ENCODE measurements at regions not wholly inside any gene's neighbourhood (a gene's known extent, or its start where the extent isn't known, plus 50 kb on each side); places are given as distances from the start of the nearest gene placed in this dataset.
A peak's percentile ranks its signal among the peaks of the same experiment; 100 is the strongest.

DNA sequence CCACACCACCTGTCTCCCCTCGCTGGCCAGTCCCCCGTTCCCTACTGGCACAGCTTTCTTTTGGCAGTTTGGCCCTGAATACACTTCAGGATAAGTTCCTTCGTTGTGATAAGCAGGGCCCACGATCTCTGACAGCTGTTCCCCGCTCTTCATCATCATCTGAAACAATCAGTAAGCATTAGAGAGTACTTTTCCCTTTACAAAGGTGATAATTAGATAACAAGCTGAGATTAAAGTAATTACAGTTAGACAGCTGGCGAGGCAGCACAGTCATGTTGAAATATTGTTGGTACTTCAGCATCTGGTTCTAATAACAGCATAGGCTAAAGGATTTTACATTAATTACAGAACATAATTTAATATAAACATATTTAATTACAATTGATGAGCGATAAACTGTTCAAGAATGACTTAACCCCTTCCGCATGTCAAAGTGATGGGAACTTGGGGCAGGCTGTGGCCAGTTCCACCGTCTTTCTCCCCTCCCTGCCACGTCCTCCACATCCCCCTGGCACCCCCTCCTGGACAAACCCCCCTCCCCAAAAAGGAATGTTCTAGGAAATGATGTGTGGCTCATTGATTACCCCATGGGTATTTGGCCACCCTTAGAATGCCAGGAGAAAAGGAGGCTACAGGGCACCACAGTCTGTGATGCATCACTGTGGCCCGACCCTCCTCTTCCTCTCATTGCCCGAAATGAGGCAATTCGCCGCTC, 134.9 kb downstream of the RCN1 start:
- intact Hi-C loops (cut with DNase I) = no loop called here
- H3K27ac ChIP-seq = no peak overlapping the region
- H3K4me3 ChIP-seq = no peak overlapping the region
- TF ChIP-seq POLR2A (IDR thresholded peaks at IDR 0.05) = no peak
- TF ChIP-seq, protein P1, sequence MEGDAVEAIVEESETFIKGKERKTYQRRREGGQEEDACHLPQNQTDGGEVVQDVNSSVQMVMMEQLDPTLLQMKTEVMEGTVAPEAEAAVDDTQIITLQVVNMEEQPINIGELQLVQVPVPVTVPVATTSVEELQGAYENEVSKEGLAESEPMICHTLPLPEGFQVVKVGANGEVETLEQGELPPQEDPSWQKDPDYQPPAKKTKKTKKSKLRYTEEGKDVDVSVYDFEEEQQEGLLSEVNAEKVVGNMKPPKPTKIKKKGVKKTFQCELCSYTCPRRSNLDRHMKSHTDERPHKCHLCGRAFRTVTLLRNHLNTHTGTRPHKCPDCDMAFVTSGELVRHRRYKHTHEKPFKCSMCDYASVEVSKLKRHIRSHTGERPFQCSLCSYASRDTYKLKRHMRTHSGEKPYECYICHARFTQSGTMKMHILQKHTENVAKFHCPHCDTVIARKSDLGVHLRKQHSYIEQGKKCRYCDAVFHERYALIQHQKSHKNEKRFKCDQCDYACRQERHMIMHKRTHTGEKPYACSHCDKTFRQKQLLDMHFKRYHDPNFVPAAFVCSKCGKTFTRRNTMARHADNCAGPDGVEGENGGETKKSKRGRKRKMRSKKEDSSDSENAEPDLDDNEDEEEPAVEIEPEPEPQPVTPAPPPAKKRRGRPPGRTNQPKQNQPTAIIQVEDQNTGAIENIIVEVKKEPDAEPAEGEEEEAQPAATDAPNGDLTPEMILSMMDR (IDR thresholded peaks at IDR 0.05) = no peak
- DNase-seq = no peak
- no peaks in the 10 kb centered on the region for H3K36me3 ChIP-seq
- H3K27me3 ChIP-seq = no peaks in the 10 kb centered on the region
- no peaks in the 10 kb centered on the region for H3K4me1 ChIP-seq
- WGBS, 2 donors = 60 to 66% methylated on average over 14 of the region's 14 CpGs
- no peaks in the 10 kb centered on the region for H3K9me3 ChIP-seq

DNA sequence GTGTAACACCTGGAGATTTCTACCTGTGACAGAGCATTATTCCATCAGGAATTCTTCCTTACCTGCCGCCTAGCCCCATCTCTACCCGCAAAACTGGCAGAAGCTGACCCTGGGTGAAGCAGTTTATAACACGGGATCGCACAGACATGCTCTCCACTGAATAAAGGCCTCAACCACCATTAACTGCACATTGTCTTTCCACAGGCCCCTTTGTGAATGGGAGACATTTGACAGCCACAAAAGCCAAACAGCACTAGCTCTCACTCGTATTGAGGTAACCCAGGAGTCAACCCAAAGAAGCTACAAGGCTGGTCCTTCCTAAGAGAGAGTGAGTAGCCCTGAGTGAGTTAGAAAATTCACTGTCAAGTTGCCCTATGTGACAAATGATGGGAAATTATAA, 135.6 kb downstream of the RCN1 start:
- H3K36me3 ChIP-seq = no peaks in the 10 kb centered on the region
- DNase-seq = no peak
- H3K27ac ChIP-seq = no peak overlapping the region
- intact Hi-C loops (cut with DNase I) = no loop called here
- H3K27me3 ChIP-seq = no peaks in the 10 kb centered on the region
- WGBS, 2 donors = 66 to 70% methylated on average over 5 of the region's 5 CpGs
- TF ChIP-seq POLR2A (IDR thresholded peaks at IDR 0.05) = no peak
- TF ChIP-seq, protein P1 (IDR thresholded peaks at IDR 0.05) = no peak
- H3K4me1 ChIP-seq = no peaks in the 10 kb centered on the region
- no peak overlapping the region for H3K4me3 ChIP-seq
- H3K9me3 ChIP-seq = no peaks in the 10 kb centered on the region

DNA sequence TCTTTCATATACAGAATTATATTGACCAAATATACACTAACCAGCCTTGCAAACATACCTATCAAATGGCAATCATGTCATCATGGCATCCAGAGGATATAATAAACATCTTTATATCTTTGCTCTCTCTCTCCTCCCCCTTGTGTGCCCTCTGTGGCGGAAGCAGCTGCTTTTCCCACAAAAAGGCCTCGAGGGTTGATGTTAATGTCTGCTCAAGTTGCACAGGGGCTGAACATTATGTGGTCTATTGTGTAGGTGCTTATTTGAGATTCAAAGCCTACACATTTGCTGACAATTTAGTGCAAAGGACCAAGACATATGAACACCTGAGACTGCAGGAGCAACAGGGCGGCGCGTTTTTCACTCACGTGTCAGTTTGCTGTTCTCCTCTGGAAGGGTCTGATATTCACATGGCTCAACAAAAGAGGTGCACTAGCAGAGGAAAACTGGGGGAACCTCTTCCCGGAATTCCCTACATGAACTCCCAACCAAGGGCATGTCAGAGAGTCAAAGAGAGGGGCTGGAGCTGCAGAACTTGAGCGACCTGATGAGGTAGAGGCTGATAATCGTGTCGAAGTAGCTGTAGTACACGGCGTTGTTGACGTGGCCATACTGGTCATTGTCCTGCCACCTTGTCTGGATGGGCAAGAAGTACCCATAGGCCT, 138.8 kb downstream of the RCN1 start:
- WGBS, 2 donors = 79 to 88% methylated on average over 13 of the region's 13 CpGs
- Histone ChIP-seq H3K36me3 (no peaks in the 10 kb centered on the region), H3K4me1 (no peaks in the 10 kb centered on the region), H3K9me3 (no peaks in the 10 kb centered on the region), H3K4me3 (no peak overlapping the region), H3K27ac (no peak overlapping the region), H3K27me3 (no peaks in the 10 kb centered on the region)
- intact Hi-C loops (cut with DNase I) = no loop called here
- DNase-seq = no peak
- TF ChIP-seq, protein P1 (IDR thresholded peaks at IDR 0.05) = no peak
- no peak for TF ChIP-seq POLR2A (IDR thresholded peaks at IDR 0.05)

DNA sequence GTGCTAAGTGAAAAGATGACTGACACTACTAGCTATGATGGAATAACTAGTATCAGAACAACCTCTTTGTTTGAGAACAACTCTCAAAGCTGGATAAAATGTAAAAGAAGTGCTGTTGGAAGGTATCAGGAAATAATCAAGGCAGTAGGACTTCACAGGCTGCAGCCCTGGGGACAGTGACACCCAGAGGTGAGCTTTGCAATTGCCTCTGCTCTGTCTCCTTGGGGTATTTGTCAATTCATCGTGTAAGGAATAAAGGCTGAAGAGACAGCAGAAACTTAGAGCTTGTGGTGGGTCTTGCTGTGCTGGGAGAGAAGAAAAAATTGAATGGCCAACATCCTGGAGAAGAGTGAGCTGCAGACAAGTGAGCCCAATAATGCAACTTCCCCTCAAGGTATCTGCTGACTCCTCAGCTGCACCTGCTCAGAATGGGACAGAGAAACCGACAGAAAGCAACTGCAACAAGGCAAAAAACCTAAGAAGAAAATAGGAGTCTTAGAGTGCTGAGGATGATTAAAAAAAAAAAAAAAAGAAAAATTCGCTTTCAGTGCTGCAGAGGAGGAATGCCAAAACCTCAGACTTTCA, 141.1 kb downstream of the RCN1 start:
- intact Hi-C loops (cut with DNase I) = no loop called here
- Histone ChIP-seq H3K4me1 (no peaks in the 10 kb centered on the region), H3K27me3 (no peaks in the 10 kb centered on the region), H3K9me3 (no peaks in the 10 kb centered on the region), H3K36me3 (no peaks in the 10 kb centered on the region), H3K27ac (no peak overlapping the region), H3K4me3 (no peak overlapping the region)
- no peak for DNase-seq
- WGBS, 2 donors = 37% methylated on average over 3 of the region's 3 CpGs
- no peak for TF ChIP-seq POLR2A (IDR thresholded peaks at IDR 0.05)
- TF ChIP-seq, protein P1 (IDR thresholded peaks at IDR 0.05) = peak in 2 of 6 experiments; percentile 13 to 43

DNA sequence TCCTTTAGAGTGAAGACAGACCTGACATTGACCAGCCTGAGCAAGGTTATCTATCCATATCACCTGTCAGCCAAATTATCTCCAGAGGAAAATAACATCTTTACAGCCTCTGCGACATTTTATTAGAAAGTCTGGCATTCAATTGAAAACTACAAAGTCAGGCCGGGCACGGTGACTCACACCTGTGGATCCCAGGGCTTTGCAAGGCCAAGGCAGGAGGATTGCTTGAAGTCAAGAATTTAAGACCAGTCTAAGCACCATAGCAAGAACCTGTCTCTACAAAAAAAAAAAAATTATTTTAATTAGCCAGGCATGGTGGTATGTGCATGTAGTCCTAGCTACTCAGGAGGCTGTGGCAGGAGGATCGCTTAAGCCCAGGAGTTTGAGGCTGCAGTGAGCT, 141.6 kb downstream of the RCN1 start:
- TF ChIP-seq POLR2A (IDR thresholded peaks at IDR 0.05) = no peak
- TF ChIP-seq, protein P1 (IDR thresholded peaks at IDR 0.05) = no peak
- 96 to 100% methylated on average over 3 to 4 of the region's 4 CpGs for WGBS, 2 donors
- DNase-seq = no peak
- Histone ChIP-seq H3K4me1 (no peaks in the 10 kb centered on the region), H3K4me3 (no peak overlapping the region), H3K27me3 (no peaks in the 10 kb centered on the region), H3K9me3 (no peaks in the 10 kb centered on the region), H3K36me3 (no peaks in the 10 kb centered on the region), H3K27ac (no peak overlapping the region)
- intact Hi-C loops (cut with DNase I) = no loop called here
